ENCODE measurements at regions not wholly inside any gene's neighbourhood (a gene's known extent, or its start where the extent isn't known, plus 50 kb on each side); places are given as distances from the start of the nearest gene placed in this dataset.

GRCh38 chr9:88751781-88752180, 216.8 kb downstream of the NXNL2 start (continued):
- TF ChIP-seq, protein P1, sequence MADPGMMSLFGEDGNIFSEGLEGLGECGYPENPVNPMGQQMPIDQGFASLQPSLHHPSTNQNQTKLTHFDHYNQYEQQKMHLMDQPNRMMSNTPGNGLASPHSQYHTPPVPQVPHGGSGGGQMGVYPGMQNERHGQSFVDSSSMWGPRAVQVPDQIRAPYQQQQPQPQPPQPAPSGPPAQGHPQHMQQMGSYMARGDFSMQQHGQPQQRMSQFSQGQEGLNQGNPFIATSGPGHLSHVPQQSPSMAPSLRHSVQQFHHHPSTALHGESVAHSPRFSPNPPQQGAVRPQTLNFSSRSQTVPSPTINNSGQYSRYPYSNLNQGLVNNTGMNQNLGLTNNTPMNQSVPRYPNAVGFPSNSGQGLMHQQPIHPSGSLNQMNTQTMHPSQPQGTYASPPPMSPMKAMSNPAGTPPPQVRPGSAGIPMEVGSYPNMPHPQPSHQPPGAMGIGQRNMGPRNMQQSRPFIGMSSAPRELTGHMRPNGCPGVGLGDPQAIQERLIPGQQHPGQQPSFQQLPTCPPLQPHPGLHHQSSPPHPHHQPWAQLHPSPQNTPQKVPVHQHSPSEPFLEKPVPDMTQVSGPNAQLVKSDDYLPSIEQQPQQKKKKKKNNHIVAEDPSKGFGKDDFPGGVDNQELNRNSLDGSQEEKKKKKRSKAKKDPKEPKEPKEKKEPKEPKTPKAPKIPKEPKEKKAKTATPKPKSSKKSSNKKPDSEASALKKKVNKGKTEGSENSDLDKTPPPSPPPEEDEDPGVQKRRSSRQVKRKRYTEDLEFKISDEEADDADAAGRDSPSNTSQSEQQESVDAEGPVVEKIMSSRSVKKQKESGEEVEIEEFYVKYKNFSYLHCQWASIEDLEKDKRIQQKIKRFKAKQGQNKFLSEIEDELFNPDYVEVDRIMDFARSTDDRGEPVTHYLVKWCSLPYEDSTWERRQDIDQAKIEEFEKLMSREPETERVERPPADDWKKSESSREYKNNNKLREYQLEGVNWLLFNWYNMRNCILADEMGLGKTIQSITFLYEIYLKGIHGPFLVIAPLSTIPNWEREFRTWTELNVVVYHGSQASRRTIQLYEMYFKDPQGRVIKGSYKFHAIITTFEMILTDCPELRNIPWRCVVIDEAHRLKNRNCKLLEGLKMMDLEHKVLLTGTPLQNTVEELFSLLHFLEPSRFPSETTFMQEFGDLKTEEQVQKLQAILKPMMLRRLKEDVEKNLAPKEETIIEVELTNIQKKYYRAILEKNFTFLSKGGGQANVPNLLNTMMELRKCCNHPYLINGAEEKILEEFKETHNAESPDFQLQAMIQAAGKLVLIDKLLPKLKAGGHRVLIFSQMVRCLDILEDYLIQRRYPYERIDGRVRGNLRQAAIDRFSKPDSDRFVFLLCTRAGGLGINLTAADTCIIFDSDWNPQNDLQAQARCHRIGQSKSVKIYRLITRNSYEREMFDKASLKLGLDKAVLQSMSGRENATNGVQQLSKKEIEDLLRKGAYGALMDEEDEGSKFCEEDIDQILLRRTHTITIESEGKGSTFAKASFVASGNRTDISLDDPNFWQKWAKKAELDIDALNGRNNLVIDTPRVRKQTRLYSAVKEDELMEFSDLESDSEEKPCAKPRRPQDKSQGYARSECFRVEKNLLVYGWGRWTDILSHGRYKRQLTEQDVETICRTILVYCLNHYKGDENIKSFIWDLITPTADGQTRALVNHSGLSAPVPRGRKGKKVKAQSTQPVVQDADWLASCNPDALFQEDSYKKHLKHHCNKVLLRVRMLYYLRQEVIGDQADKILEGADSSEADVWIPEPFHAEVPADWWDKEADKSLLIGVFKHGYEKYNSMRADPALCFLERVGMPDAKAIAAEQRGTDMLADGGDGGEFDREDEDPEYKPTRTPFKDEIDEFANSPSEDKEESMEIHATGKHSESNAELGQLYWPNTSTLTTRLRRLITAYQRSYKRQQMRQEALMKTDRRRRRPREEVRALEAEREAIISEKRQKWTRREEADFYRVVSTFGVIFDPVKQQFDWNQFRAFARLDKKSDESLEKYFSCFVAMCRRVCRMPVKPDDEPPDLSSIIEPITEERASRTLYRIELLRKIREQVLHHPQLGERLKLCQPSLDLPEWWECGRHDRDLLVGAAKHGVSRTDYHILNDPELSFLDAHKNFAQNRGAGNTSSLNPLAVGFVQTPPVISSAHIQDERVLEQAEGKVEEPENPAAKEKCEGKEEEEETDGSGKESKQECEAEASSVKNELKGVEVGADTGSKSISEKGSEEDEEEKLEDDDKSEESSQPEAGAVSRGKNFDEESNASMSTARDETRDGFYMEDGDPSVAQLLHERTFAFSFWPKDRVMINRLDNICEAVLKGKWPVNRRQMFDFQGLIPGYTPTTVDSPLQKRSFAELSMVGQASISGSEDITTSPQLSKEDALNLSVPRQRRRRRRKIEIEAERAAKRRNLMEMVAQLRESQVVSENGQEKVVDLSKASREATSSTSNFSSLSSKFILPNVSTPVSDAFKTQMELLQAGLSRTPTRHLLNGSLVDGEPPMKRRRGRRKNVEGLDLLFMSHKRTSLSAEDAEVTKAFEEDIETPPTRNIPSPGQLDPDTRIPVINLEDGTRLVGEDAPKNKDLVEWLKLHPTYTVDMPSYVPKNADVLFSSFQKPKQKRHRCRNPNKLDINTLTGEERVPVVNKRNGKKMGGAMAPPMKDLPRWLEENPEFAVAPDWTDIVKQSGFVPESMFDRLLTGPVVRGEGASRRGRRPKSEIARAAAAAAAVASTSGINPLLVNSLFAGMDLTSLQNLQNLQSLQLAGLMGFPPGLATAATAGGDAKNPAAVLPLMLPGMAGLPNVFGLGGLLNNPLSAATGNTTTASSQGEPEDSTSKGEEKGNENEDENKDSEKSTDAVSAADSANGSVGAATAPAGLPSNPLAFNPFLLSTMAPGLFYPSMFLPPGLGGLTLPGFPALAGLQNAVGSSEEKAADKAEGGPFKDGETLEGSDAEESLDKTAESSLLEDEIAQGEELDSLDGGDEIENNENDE (IDR thresholded peaks at IDR 0.05; ENCODE audit: insufficient replicate concordance, low read length), result no peak
- TF ChIP-seq NANOG (IDR thresholded peaks at IDR 0.05; ENCODE audit: insufficient read depth, low read depth, low read length, poor library complexity, severe bottlenecking) (no peak), RBBP5 (IDR thresholded peaks at IDR 0.05; ENCODE audit: borderline replicate concordance, low read depth, low read length) (no peak), CTBP2 (IDR thresholded peaks at IDR 0.05; ENCODE audit: borderline replicate concordance, insufficient read depth, insufficient read length, low read length) (no peak), SP1 (IDR thresholded peaks at IDR 0.05; ENCODE audit: low read depth, low read length) (no peak), TAF1 (IDR thresholded peaks at IDR 0.05; ENCODE audit: low read depth, low read length) (no peak), FOSL1 (IDR thresholded peaks at IDR 0.05; ENCODE audit: insufficient read depth, low read depth, low read length) (no peak), BCL11A (IDR thresholded peaks at IDR 0.05; ENCODE audit: low read depth in 2 of 2, low read length in 2 of 2) (no peak), POLR2A (IDR thresholded peaks at IDR 0.05; ENCODE audit: control extremely low read depth in 1 of 2, low read depth in 2 of 2, low read length in 2 of 2) (no peak), KDM4A (IDR thresholded peaks at IDR 0.05; ENCODE audit: low read depth, low read length, severe bottlenecking) (no peak), SIX5 (IDR thresholded peaks at IDR 0.05; ENCODE audit: low read depth, low read length) (no peak), EZH2 (IDR thresholded peaks at IDR 0.05; ENCODE audit: low read depth, low read length, severe bottlenecking) (no peak), POLR2AphosphoS5 (IDR thresholded peaks at IDR 0.05; ENCODE audit: low read depth, low read length) (no peak)

Measured in H1 (cell line).